GM12872 (cell line): ENCODE measurements at regions not wholly inside any gene's neighbourhood (a gene's known extent, or its start where the extent isn't known, plus 50 kb on each side); places are given as distances from the start of the nearest gene placed in this dataset.

Experiments
- CTCF ChIP-seq: IDR thresholded peaks from 3 replicates; pipeline ENCODE4 v1.5.1; 2011; ENCODE audit warnings: low read depth, mild to moderate bottlenecking, low read length, moderate library complexity; ENCODE audit not compliant: insufficient read depth

GRCh38 chr15:38680775-38681174, 116.2 kb upstream of the RASGRP1 start:
- TF ChIP-seq CTCF, result no peak

GRCh38 chr15:38682363-38682762, 117.7 kb upstream of the RASGRP1 start:
- no peak for TF ChIP-seq CTCF

GRCh38 chr15:38682861-38683260, 118.2 kb upstream of the RASGRP1 start:
- TF ChIP-seq CTCF, result no peak

- peak; percentile 75 for TF ChIP-seq CTCF
These were observed 119.0 kb upstream of the RASGRP1 start for GRCh38 chr15:38683382-38684242.

- no peak for TF ChIP-seq CTCF
These were observed 119.9 kb upstream of the RASGRP1 start for GRCh38 chr15:38684440-38685010.

GRCh38 chr15:38685686-38686339, 121.2 kb upstream of the RASGRP1 start:
- no peak for TF ChIP-seq CTCF

GRCh38 chr15:38687340-38687739, 122.7 kb upstream of the RASGRP1 start:
- no peak for TF ChIP-seq CTCF
